NCI-H2227 (cell line): ENCODE measurements at regions not wholly inside any gene's neighbourhood (a gene's known extent, or its start where the extent isn't known, plus 50 kb on each side); places are given as distances from the start of the nearest gene placed in this dataset.

Experiments
- DNase-seq: peaks from one replicate; lab custom pipeline; 2025; ENCODE audit not compliant: unreplicated experiment; lab: John Stamatoyannopoulos, UW

GRCh38 chr2:188713961-188714360 lies 260.2 kb upstream of the COL3A1 start:
- no peak for DNase-seq

DNA sequence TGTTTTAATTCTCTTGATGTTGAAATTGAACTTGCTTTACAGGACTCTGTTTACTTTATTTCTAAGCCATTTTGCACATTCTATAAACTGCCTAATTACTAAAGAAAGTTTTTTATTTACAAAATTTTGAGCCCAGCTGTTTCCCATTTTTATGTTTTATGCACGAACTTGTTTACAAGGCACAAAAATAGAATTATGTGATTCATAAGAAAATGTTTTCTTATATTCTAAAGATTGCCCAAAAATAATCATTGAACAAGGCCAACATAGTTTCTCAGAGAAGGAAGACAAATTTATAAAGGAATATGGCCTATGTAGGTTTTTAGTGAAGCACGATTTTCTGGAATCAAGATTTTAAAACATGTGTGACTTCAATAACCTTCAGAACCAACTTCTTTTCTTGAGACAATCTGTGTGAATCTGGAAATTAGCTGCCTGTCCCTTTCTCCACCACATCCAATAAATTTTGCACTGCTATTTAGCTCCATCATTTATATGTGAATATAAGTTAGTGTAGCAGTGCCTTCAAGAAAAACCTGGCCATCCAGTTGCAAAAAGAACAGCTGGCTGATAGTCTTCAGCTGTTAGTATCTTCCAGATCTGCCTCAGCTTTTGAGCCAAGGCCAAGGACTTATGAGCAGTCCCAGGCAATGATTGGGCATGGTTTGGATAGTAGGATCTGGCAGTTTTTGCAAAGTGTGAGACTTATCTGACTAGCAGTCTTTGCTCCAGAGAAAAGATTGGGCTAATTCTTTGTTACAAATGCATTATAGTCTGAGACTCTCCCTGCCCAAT lies 253.2 kb upstream of the COL3A1 start:
- no peak for DNase-seq

GRCh38 chr2:188721784-188722183 lies 252.4 kb upstream of the COL3A1 start:
- DNase-seq = no peak

GRCh38 chr2:188725746-188726360 lies 248.3 kb upstream of the COL3A1 start:
- no peak for DNase-seq

GRCh38 chr2:188726626-188727247 lies 247.4 kb upstream of the COL3A1 start:
- DNase-seq = no peak

GRCh38 chr2:188727846-188728245 lies 246.3 kb upstream of the COL3A1 start:
- DNase-seq = no peak

DNA sequence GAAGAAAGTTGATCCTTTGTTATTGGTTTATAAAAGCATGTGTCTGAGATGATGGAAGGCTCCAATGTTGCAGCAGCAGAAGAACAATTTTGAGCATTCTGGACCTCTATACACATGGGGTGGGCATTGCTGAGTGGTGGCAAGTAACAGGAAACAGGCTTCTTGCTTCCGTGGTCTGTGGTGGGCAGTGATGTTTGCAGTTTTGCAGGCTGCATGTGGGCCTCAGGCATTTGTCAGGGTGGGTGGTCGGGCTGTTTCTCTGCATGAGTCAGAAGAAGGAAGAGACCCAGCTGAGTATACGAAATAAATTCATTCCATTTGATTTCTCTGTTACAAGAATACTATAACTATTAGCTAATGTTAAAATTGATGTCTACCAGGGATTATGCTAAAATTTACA lies 239.5 kb upstream of the COL3A1 start:
- DNase-seq = no peak

GRCh38 chr2:188746727-188747126 lies 227.4 kb upstream of the COL3A1 start:
- no peak for DNase-seq

DNA sequence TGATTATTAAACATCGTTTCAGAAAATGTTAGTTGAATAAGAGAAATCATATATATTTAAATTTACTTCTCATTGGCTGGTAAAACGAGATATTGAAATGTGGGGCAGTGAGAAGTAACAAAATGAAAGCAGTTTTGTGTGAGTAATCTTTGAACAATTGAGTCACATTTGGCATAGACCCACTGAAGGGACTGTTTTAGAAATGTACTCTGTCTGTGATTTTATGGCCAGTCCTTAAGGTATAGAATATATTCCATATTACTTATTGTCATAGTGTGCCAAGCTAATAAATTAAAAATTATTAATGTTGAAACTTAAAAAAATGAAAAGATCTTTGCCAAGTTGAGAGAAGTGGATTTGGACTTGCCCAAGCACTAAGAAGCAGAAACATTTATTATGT lies 222.4 kb upstream of the COL3A1 start:
- DNase-seq = no peak

- no peak for DNase-seq
Observed at GRCh38 chr2:188752311-188752710, 221.9 kb upstream of the COL3A1 start.

- no peak for DNase-seq
Observed at GRCh38 chr2:188762151-188762550, 212.0 kb upstream of the COL3A1 start.

GRCh38 chr2:188765522-188766470 lies 208.4 kb upstream of the COL3A1 start:
- no peak for DNase-seq

GRCh38 chr2:188766471-188766856 lies 207.7 kb upstream of the COL3A1 start:
- no peak for DNase-seq

DNA sequence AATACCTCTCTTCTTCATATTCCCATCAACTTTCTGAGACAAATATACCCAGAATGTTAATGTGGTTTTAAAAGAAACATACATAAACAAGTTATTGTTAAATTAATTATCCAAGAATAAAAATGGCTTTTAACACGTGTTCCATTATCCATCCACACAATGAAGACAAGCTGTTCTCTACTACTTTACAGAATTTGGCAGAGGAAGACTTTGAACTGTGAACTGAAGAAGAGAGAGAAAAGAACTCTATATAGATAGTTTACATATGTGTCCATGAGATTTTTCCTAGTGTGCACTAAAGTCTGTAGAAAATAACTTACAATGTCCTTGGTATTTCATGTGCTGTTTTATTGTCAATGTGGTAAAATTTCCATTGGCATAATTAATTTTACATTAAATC lies 207.0 kb upstream of the COL3A1 start:
- DNase-seq = no peak

DNA sequence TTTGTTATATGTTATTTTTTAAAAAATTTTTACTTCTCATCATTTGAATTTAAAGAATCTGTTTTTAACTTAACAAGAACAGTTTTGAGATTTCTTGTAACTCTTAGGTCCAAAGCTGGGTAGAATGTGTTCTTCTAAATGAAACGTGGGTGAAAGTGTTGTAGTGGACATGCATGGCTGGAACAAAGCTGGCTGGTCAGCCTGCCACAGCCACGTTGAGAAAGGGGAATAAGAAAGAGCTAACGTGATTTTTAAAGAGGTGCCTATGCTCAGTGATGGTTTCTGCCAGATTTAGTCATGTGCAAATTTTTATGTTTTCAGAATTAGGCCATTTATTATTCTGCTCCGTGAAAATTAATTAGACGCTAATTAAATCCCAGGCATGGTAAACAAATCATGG lies 203.9 kb upstream of the COL3A1 start:
- DNase-seq = no peak

DNA sequence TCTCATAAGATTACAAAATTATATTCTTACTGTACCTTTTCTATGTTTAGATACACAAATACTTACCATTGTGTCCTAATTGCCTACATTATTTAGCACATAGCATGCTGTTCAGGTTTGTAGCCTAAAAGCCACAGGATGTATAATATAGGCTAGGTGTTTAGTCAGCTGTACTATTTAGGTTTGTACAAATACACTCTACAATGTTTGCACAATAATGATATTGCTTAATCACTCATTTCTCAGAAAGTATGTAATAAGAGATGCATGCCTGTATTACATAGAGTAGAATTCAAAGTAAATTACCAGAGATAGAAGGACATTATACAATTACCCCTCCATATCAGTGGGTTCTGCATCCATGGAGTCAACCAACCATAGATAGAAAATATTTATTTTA lies 201.1 kb upstream of the COL3A1 start:
- DNase-seq = no peak

DNA sequence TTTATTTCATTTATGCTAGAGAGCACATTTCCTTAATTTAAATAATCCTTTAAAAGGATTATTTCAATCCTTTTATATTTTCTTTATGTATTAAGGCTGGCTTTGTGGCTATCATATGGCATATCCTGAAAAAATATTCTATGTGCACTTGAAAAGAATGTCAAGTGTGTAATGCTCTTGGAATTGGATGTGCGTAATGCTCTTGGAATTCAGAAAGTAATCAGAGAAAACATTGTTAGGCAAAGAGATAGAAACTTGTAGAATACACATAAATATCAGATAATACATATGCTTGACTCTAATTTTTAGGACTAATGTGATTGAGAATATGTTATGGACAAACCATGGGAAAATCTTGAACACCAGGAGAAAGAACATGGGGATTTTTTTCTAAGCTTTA lies 197.5 kb upstream of the COL3A1 start:
- no peak for DNase-seq

DNA sequence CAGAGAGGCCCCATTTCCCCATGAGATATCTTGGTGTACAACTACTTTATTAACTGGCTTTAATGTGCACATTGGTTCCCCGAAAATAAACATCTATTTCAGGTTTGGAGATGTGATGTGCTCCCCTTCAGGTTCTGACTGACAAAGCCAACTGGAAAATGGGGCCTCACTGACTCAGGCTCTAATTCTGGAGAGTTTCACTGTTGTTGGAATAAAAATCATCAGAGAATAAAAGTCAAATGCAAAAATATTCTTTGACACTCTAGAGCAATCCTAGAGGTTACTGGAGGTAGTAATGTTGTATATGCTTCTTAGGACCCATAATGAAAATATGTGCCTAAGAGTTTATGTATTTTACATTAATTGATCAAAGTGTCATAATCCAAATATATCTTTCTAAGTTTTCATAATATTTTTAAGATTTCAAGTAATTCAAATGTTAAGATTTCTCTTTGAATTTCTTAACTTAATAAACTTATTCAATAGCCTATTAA lies 189.9 kb upstream of the COL3A1 start:
- no peak for DNase-seq

- DNase-seq = no peak
Observed at GRCh38 chr2:188785061-188785460, 189.1 kb upstream of the COL3A1 start.

DNA sequence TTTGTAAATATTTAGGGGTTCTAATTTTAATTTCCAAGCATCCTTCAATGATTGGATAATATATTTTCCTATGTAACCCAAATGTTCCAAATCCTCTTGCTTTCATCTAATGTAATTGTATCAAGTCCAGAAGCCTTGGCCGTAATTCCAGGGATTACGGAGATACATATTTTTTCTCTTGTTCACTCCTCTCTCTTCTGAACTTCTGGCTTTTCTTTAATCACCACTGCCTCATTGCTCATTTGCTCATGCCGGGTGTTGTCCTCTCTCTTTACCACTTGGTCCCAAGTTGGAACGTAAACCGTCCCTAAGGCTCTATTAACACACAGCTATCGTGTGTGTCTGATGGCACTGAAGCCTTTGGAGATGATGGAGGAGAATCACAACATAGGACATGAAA lies 188.7 kb upstream of the COL3A1 start:
- DNase-seq = no peak

- no peak for DNase-seq
Observed at GRCh38 chr2:188786368-188786841, 187.8 kb upstream of the COL3A1 start.
